ENCODE measurements at regions not wholly inside any gene's neighbourhood (a gene's known extent, or its start where the extent isn't known, plus 50 kb on each side); places are given as distances from the start of the nearest gene placed in this dataset.

DNA sequence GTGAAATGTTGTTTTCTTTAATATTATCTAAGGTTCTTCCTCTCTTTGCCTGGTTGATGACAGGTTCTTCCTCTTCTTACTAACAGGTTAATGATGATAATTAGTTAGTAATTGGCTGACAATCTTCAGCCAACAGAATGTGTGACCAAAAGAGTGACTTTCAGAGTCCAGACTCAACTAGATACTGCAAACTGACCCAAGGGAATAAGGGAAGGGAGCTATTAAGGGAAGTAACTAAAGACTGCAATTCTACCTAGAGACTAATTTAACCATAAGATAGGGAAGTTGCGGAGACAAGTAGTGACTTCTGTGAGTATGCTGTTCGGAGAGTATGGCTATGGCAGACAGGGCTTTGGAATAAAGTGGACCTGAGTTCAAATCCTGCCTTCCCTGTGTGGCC is 127.3 kb upstream of the TACR1 start:
- Histone ChIP-seq H3K79me2 (ENCODE audit: low read length) (no peaks in the 10 kb centered on the region), H3K4me1 (ENCODE audit: low read length) (no peaks in the 10 kb centered on the region), H3F3A (ENCODE audit: insufficient read depth, low read length) (no peaks in the 10 kb centered on the region), H3K4me3 (ENCODE audit: low read length) (no peak overlapping the region), H4K20me1 (ENCODE audit: insufficient read depth, low read length) (no peaks in the 10 kb centered on the region), H3K36me3 (replicated peaks; ENCODE audit: insufficient read depth, low read length) (no peaks in the 10 kb centered on the region), H3K9ac (ENCODE audit: low read length) (no peak overlapping the region), H3K9me3 (replicated peaks; ENCODE audit: insufficient read depth, low read length) (no peaks in the 10 kb centered on the region), H3K9me2 (replicated peaks; ENCODE audit: insufficient read depth, low read length) (no peaks in the 10 kb centered on the region), H3K27ac (ENCODE audit: low read length) (no peak overlapping the region), H3K4me2 (ENCODE audit: low read depth, low read length) (no peak overlapping the region), H2AFZ (ENCODE audit: low read length) (no peak overlapping the region), H3K27me3 (replicated peaks; ENCODE audit: insufficient read depth, low read length) (no peaks in the 10 kb centered on the region)
- no peak for DNase-seq
- TF ChIP-seq EZH2 (optimal IDR thresholded peaks at IDR 0.05; ENCODE audit: low read depth, low read length) = no peak
- no peak for TF ChIP-seq CTCF (IDR thresholded peaks at IDR 0.05; ENCODE audit: low read length)
- TF ChIP-seq EZH2phosphoT487 (IDR thresholded peaks at IDR 0.05; ENCODE audit: low read length) = no peak

DNA sequence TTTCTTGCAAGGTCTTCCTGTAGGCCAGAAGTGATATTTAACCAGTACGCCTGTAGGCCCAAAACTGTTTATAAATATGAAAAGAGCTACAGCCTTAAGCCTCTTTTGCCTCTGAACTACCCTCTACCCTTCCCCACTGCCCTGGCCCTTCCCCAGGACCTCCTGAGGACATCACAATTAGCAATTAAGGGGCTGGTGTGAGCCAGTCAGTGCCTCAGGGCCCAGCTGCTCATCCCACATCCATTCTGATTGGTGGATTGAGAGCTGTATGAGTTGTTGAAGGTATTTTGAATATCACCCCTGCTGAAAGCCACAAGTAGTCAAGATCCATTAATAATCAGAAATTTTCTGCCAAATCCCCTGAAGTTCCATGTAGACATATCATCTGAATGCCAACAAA is 126.3 kb upstream of the TACR1 start:
- no peak for DNase-seq
- H3K27me3 ChIP-seq (replicated peaks; ENCODE audit: insufficient read depth, low read length) = no peaks in the 10 kb centered on the region
- no peak overlapping the region for H3K4me2 ChIP-seq (ENCODE audit: low read depth, low read length)
- no peaks in the 10 kb centered on the region for H4K20me1 ChIP-seq (ENCODE audit: insufficient read depth, low read length)
- no peak overlapping the region for H2AFZ ChIP-seq (ENCODE audit: low read length)
- no peaks in the 10 kb centered on the region for H3K4me1 ChIP-seq (ENCODE audit: low read length)
- H3K9me3 ChIP-seq (replicated peaks; ENCODE audit: insufficient read depth, low read length) = no peaks in the 10 kb centered on the region
- H3K9me2 ChIP-seq (replicated peaks; ENCODE audit: insufficient read depth, low read length) = no peaks in the 10 kb centered on the region
- no peak overlapping the region for H3K9ac ChIP-seq (ENCODE audit: low read length)
- H3F3A ChIP-seq (ENCODE audit: insufficient read depth, low read length) = no peaks in the 10 kb centered on the region
- H3K79me2 ChIP-seq (ENCODE audit: low read length) = no peaks in the 10 kb centered on the region
- no peak for TF ChIP-seq EZH2phosphoT487 (IDR thresholded peaks at IDR 0.05; ENCODE audit: low read length)
- no peak for TF ChIP-seq EZH2 (optimal IDR thresholded peaks at IDR 0.05; ENCODE audit: low read depth, low read length)
- no peak for TF ChIP-seq CTCF (IDR thresholded peaks at IDR 0.05; ENCODE audit: low read length)
- H3K4me3 ChIP-seq (ENCODE audit: low read length) = no peak overlapping the region
- H3K36me3 ChIP-seq (replicated peaks; ENCODE audit: insufficient read depth, low read length) = no peaks in the 10 kb centered on the region
- no peak overlapping the region for H3K27ac ChIP-seq (ENCODE audit: low read length)

- Histone ChIP-seq H3K9me3 (replicated peaks; ENCODE audit: insufficient read depth, low read length) (no peaks in the 10 kb centered on the region), H4K20me1 (ENCODE audit: insufficient read depth, low read length) (no peaks in the 10 kb centered on the region), H3K27ac (ENCODE audit: low read length) (no peak overlapping the region), H3F3A (ENCODE audit: insufficient read depth, low read length) (no peaks in the 10 kb centered on the region), H2AFZ (ENCODE audit: low read length) (no peak overlapping the region), H3K79me2 (ENCODE audit: low read length) (no peaks in the 10 kb centered on the region), H3K9ac (ENCODE audit: low read length) (no peak overlapping the region), H3K36me3 (replicated peaks; ENCODE audit: insufficient read depth, low read length) (no peaks in the 10 kb centered on the region), H3K4me3 (ENCODE audit: low read length) (no peak overlapping the region), H3K4me1 (ENCODE audit: low read length) (no peaks in the 10 kb centered on the region), H3K27me3 (replicated peaks; ENCODE audit: insufficient read depth, low read length) (no peaks in the 10 kb centered on the region), H3K4me2 (ENCODE audit: low read depth, low read length) (no peak overlapping the region), H3K9me2 (replicated peaks; ENCODE audit: insufficient read depth, low read length) (no peaks in the 10 kb centered on the region)
- DNase-seq = no peak
- no peak for TF ChIP-seq EZH2phosphoT487 (IDR thresholded peaks at IDR 0.05; ENCODE audit: low read length)
- TF ChIP-seq CTCF (IDR thresholded peaks at IDR 0.05; ENCODE audit: low read length) = no peak
- TF ChIP-seq EZH2 (optimal IDR thresholded peaks at IDR 0.05; ENCODE audit: low read depth, low read length) = no peak
Observed at GRCh38 chr2:75324861-75325284, 125.6 kb upstream of the TACR1 start.
